ENCODE measurements at regions not wholly inside any gene's neighbourhood (a gene's known extent, or its start where the extent isn't known, plus 50 kb on each side); places are given as distances from the start of the nearest gene placed in this dataset.

- no peaks in the 10 kb centered on the region for H3K36me3 ChIP-seq
- no peaks in the 10 kb centered on the region for H3K9me3 ChIP-seq
- no peaks in the 10 kb centered on the region for H3K27me3 ChIP-seq
- no peak for DNase-seq
- TF ChIP-seq, protein P1, sequence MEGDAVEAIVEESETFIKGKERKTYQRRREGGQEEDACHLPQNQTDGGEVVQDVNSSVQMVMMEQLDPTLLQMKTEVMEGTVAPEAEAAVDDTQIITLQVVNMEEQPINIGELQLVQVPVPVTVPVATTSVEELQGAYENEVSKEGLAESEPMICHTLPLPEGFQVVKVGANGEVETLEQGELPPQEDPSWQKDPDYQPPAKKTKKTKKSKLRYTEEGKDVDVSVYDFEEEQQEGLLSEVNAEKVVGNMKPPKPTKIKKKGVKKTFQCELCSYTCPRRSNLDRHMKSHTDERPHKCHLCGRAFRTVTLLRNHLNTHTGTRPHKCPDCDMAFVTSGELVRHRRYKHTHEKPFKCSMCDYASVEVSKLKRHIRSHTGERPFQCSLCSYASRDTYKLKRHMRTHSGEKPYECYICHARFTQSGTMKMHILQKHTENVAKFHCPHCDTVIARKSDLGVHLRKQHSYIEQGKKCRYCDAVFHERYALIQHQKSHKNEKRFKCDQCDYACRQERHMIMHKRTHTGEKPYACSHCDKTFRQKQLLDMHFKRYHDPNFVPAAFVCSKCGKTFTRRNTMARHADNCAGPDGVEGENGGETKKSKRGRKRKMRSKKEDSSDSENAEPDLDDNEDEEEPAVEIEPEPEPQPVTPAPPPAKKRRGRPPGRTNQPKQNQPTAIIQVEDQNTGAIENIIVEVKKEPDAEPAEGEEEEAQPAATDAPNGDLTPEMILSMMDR (IDR thresholded peaks at IDR 0.05), result no peak
- TF ChIP-seq POLR2AphosphoS5 (IDR thresholded peaks at IDR 0.05) (no peak), EP300 (IDR thresholded peaks at IDR 0.05) (no peak), POLR2A (IDR thresholded peaks at IDR 0.05) (no peak)
- H3K4me3 ChIP-seq, result no peak overlapping the region
- H3K27ac ChIP-seq, result no peak overlapping the region
- no peaks in the 10 kb centered on the region for H3K4me1 ChIP-seq
- intact Hi-C loops (cut with DNase I; ENCODE audit: low total_unique reads), result no loop called here
- WGBS, 5 donors, result 76 to 85% (median 78%) methylated on average over 6 of the region's 6 CpGs
These were observed 522.3 kb downstream of the SOX11 start for GRCh38 chr2:6214471-6214870.

DNA sequence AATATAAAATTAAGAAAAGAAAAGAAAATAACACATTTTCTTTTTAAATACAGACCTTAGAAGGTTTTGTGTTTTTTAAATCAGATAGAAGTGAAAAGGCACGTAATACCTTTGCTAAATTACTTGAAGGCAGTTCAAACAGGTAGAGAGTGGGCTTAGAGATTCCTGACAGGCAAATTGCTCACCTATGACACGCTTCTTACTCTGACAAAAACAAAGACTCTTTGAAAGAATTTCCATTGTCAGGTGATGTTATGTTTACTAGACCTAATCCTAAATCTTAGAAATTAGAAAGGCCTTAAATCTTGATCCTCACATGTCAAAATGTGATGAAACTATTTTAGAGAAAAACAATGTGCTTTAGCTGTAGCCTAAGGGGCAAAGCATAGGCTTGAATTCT, 522.9 kb downstream of the SOX11 start:
- Histone ChIP-seq H3K36me3 (no peaks in the 10 kb centered on the region), H3K27me3 (no peaks in the 10 kb centered on the region), H3K9me3 (no peaks in the 10 kb centered on the region), H3K4me3 (no peak overlapping the region), H3K4me1 (no peaks in the 10 kb centered on the region), H3K27ac (no peak overlapping the region)
- WGBS, 5 donors, result 85 to 90% (median 88%) methylated on average over 2 of the region's 2 CpGs
- DNase-seq, result no peak
- intact Hi-C loops (cut with DNase I; ENCODE audit: low total_unique reads), result no loop called here
- no peak for TF ChIP-seq POLR2AphosphoS5 (IDR thresholded peaks at IDR 0.05)
- no peak for TF ChIP-seq POLR2A (IDR thresholded peaks at IDR 0.05)
- TF ChIP-seq EP300 (IDR thresholded peaks at IDR 0.05), result no peak
- TF ChIP-seq, protein P1 (IDR thresholded peaks at IDR 0.05), result no peak

- H3K27me3 ChIP-seq, result no peaks in the 10 kb centered on the region
- no peak overlapping the region for H3K4me3 ChIP-seq
- no peaks in the 10 kb centered on the region for H3K9me3 ChIP-seq
- WGBS, 5 donors, result 74 to 81% (median 77%) methylated on average over 2 of the region's 2 CpGs
- TF ChIP-seq POLR2A (IDR thresholded peaks at IDR 0.05), result no peak
- TF ChIP-seq, protein P1 (IDR thresholded peaks at IDR 0.05), result no peak
- TF ChIP-seq POLR2AphosphoS5 (IDR thresholded peaks at IDR 0.05), result no peak
- no peak for TF ChIP-seq EP300 (IDR thresholded peaks at IDR 0.05)
- intact Hi-C loops (cut with DNase I; ENCODE audit: low total_unique reads), result no loop called here
- H3K36me3 ChIP-seq, result no peaks in the 10 kb centered on the region
- no peak overlapping the region for H3K27ac ChIP-seq
- no peak for DNase-seq
- no peaks in the 10 kb centered on the region for H3K4me1 ChIP-seq
These were observed 524.0 kb downstream of the SOX11 start for GRCh38 chr2:6216234-6216633.

DNA sequence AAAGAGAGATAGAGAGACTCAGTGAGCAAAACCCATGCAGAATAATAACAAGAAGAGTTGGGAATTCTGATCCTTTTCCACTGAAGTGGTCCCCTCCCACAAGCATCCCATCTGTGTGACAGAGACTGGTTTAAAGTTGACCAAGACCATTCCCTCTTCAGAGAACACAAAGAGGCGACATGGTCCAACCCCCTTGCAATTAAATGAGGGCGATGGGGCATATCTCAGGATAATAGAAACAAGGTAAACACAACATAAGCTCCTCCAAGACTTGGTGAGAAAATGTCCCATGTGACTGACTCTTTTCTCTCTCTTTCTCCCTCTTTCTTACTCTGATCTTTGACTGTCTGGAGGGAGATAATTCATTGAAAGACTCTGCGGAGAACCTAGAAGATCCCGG, 526.7 kb downstream of the SOX11 start:
- TF ChIP-seq EP300 (IDR thresholded peaks at IDR 0.05) (no peak), POLR2AphosphoS5 (IDR thresholded peaks at IDR 0.05) (no peak), POLR2A (IDR thresholded peaks at IDR 0.05) (no peak)
- TF ChIP-seq, protein P1 (IDR thresholded peaks at IDR 0.05), result no peak
- H3K4me3 ChIP-seq, result no peak overlapping the region
- no peaks in the 10 kb centered on the region for H3K9me3 ChIP-seq
- H3K4me1 ChIP-seq, result no peaks in the 10 kb centered on the region
- intact Hi-C loops (cut with DNase I; ENCODE audit: low total_unique reads), result no loop called here
- DNase-seq, result no peak
- H3K36me3 ChIP-seq, result no peaks in the 10 kb centered on the region
- 83 to 94% (median 90%) methylated on average over 4 of the region's 4 CpGs for WGBS, 5 donors
- no peak overlapping the region for H3K27ac ChIP-seq
- no peaks in the 10 kb centered on the region for H3K27me3 ChIP-seq
